Stimulated activated CD8-positive, alpha-beta memory T cell treated with anti-CD3 and anti-CD28 coated beads, Interleukin-2, amount 100 ng/mL, for 48 hours (primary cell): ENCODE measurements at regions not wholly inside any gene's neighbourhood (a gene's known extent, or its start where the extent isn't known, plus 50 kb on each side); places are given as distances from the start of the nearest gene placed in this dataset.
A peak's percentile ranks its signal among the peaks of the same experiment; 100 is the strongest.
"Not testable (repeated sequence)": the region's sequence is repeated elsewhere in the genome, so short reads cannot be mapped to it uniquely, and the experiment has no call there.

Experiments
- DNase-seq, 2 donors: peaks; one replicate each; pipeline ENCODE4 v3.0.0-alpha.2; 2020; ENCODE audit warnings: low read depth in 2 of 2

GRCh38 chr3:107212618-107213017, 164.6 kb upstream of the CCDC54 start:
- DNase-seq, result no peak

GRCh38 chr3:107213044-107213669, 164.1 kb upstream of the CCDC54 start:
- DNase-seq, result no peak

GRCh38 chr3:107216229-107216628, 161.0 kb upstream of the CCDC54 start:
- DNase-seq, result no peak

GRCh38 chr3:107216711-107217110, 160.5 kb upstream of the CCDC54 start:
- DNase-seq, result no peak

- DNase-seq, result no peak
Measured at GRCh38 chr3:107217172-107217571, 160.1 kb upstream of the CCDC54 start.

- DNase-seq, result no peak
Measured at GRCh38 chr3:107218864-107219269, 158.4 kb upstream of the CCDC54 start.

GRCh38 chr3:107220538-107220937, 156.7 kb upstream of the CCDC54 start:
- DNase-seq, result no peak

- DNase-seq, result no peak
Measured at GRCh38 chr3:107221856-107222255, 155.4 kb upstream of the CCDC54 start.

- no peak for DNase-seq
Measured at GRCh38 chr3:107222907-107223306, 154.3 kb upstream of the CCDC54 start.

- DNase-seq, result no peak
Measured at GRCh38 chr3:107224026-107224596, 153.1 kb upstream of the CCDC54 start.

- DNase-seq, result no peak
Measured at GRCh38 chr3:107227091-107227490, 150.1 kb upstream of the CCDC54 start.

- not testable (repeated sequence) for DNase-seq
Measured at GRCh38 chr3:107233877-107234276, 143.4 kb upstream of the CCDC54 start.

- no peak for DNase-seq
Measured at GRCh38 chr3:107235193-107235927, 141.9 kb upstream of the CCDC54 start.

- DNase-seq, result no peak
Measured at GRCh38 chr3:107235928-107236315, 141.3 kb upstream of the CCDC54 start.

- no peak for DNase-seq
Measured at GRCh38 chr3:107236655-107237337, 140.4 kb upstream of the CCDC54 start.

- no peak for DNase-seq
Measured at GRCh38 chr3:107238787-107239186, 138.5 kb upstream of the CCDC54 start.

GRCh38 chr3:107239703-107240102, 137.5 kb upstream of the CCDC54 start:
- no peak for DNase-seq

- peak; percentile 59 to 68 for DNase-seq
Measured at GRCh38 chr3:107240183-107241091, 136.8 kb upstream of the CCDC54 start.

- DNase-seq, result no peak
Measured at GRCh38 chr3:107241217-107241616, 136.0 kb upstream of the CCDC54 start.

GRCh38 chr3:107242579-107242978, 134.7 kb upstream of the CCDC54 start:
- no peak for DNase-seq

- no peak for DNase-seq
Measured at GRCh38 chr3:107247116-107247515, 130.1 kb upstream of the CCDC54 start.

- no peak for DNase-seq
Measured at GRCh38 chr3:107249132-107249531, 128.1 kb upstream of the CCDC54 start.
